GM06990 (cell line): ENCODE measurements at regions not wholly inside any gene's neighbourhood (a gene's known extent, or its start where the extent isn't known, plus 50 kb on each side); places are given as distances from the start of the nearest gene placed in this dataset.

Experiments used
- DNase-seq: peaks from one replicate; pipeline ENCODE4 v3.0.0-alpha.2; 2011; ENCODE audit not compliant: insufficient read length; ENCODE audit errors: extremely low read depth
- H3K27me3 ChIP-seq: replicated peaks from 2 replicates; pipeline ENCODE4 v1.6.0; 2011; ENCODE audit warnings: low read length; ENCODE audit not compliant: control insufficient read depth, insufficient read depth
- H3K36me3 ChIP-seq: 2 replicates; pipeline ENCODE4 v1.5.1; 2011; ENCODE audit warnings: low read length; ENCODE audit not compliant: control insufficient read depth, insufficient read depth
- H3K4me3 ChIP-seq: replicated peaks from 2 replicates; pipeline ENCODE4 v1.5.1; 2011; ENCODE audit warnings: low read depth, mild to moderate bottlenecking, control low read depth, low read length
- CTCF ChIP-seq: IDR thresholded peaks from 2 replicates; pipeline ENCODE4 v1.5.1; 2011; ENCODE audit warnings: low read length, control low read depth, mild to moderate bottlenecking, inconsistent platforms; ENCODE audit not compliant: insufficient read depth, poor library complexity, severe bottlenecking

- DNase-seq = no peak
- Histone ChIP-seq H3K4me3 (no peak overlapping the region), H3K36me3 (no peaks in the 10 kb centered on the region), H3K27me3 (no peaks in the 10 kb centered on the region)
- TF ChIP-seq CTCF = no peak
These were observed 70.7 kb upstream of the CD82 start for GRCh38 chr11:44494785-44495184.

- H3K36me3 ChIP-seq = no peaks in the 10 kb centered on the region
- no peaks in the 10 kb centered on the region for H3K27me3 ChIP-seq
- no peak for TF ChIP-seq CTCF
- DNase-seq = no peak
- no peak overlapping the region for H3K4me3 ChIP-seq
These were observed 69.1 kb upstream of the CD82 start for GRCh38 chr11:44496391-44496790.

- Histone ChIP-seq H3K4me3 (no peak overlapping the region), H3K36me3 (no peaks in the 10 kb centered on the region), H3K27me3 (no peaks in the 10 kb centered on the region)
- TF ChIP-seq CTCF = no peak
- DNase-seq = no peak
These were observed 67.2 kb upstream of the CD82 start for GRCh38 chr11:44498089-44498871.

GRCh38 chr11:44502506-44502905 is 63.0 kb upstream of the CD82 start:
- no peaks in the 10 kb centered on the region for H3K27me3 ChIP-seq
- H3K36me3 ChIP-seq = no peaks in the 10 kb centered on the region
- DNase-seq = no peak
- H3K4me3 ChIP-seq = no peak overlapping the region
- TF ChIP-seq CTCF = no peak

GRCh38 chr11:44505581-44506054 is 59.8 kb upstream of the CD82 start:
- H3K36me3 ChIP-seq = no peaks in the 10 kb centered on the region
- no peak overlapping the region for H3K4me3 ChIP-seq
- no peaks in the 10 kb centered on the region for H3K27me3 ChIP-seq
- no peak for DNase-seq
- no peak for TF ChIP-seq CTCF

- Histone ChIP-seq H3K4me3 (no peak overlapping the region), H3K36me3 (no peaks in the 10 kb centered on the region), H3K27me3 (0 out of 2 replicates have a peak, but pooled peaks cover under 1% of the 10 kb centered on the region)
- no peak for TF ChIP-seq CTCF
- DNase-seq = no peak
These were observed 59.0 kb upstream of the CD82 start for GRCh38 chr11:44506375-44507016.
